Tibial nerve (tissue), 4 donors: ENCODE measurements at regions not wholly inside any gene's neighbourhood (a gene's known extent, or its start where the extent isn't known, plus 50 kb on each side); places are given as distances from the start of the nearest gene placed in this dataset.

Experiments used
- CTCF ChIP-seq, 5 experiments: fragments of 200-600 bp in 3 of 5; fragments of 450-650 bp in 2 of 5; sonication (generic) in 3 of 5; IDR thresholded peaks; one replicate each; pipeline ENCODE4 v1.5.1; 2016 to 2019; ENCODE audit warnings: antibody characterized with exemption in 5 of 5, mild to moderate bottlenecking in 3 of 5, moderate library complexity in 2 of 5
- EP300 ChIP-seq, 2 donors: sonication (generic); formaldehyde crosslinking; IDR thresholded peaks; one replicate each; pipeline ENCODE4 v1.6.1; 2017; ENCODE audit warnings: antibody characterized with exemption in 2 of 2, mild to moderate bottlenecking in 1 of 2
- POLR2A ChIP-seq, 2 donors: fragments of 450-650 bp; IDR thresholded peaks; one replicate each; pipeline ENCODE4 v1.6.1; 2017; ENCODE audit warnings: antibody characterized with exemption in 2 of 2, mild to moderate bottlenecking in 2 of 2, moderate library complexity in 2 of 2

- TF ChIP-seq CTCF (IDR thresholded peaks at IDR 0.05) (no peak), POLR2A (IDR thresholded peaks at IDR 0.05) (no peak), EP300 (IDR thresholded peaks at IDR 0.05) (no peak)
These were observed 407.0 kb downstream of the SUCLG1 start for GRCh38 chr2:84052043-84052442.
